Endothelial cell of umbilical vein (primary cell): ENCODE measurements at regions not wholly inside any gene's neighbourhood (a gene's known extent, or its start where the extent isn't known, plus 50 kb on each side); places are given as distances from the start of the nearest gene placed in this dataset.

Source experiments
- BruUV-seq: library from RNA; stranded (reverse); fragments of 400-500 nt; replicated peaks from 2 replicates; lab custom pipeline; 2021; lab: Mats Ljungman, UMichigan
- CTCF ChIA-PET: fragments of 300-600, 350-600 bp; sonication (Branson Sonifier 250); formaldehyde crosslinking; loops from one replicate; lab custom pipeline; 2021; ENCODE audit warnings: antibody characterized with exemption, inconsistent platforms; lab: Charles Lee
- POLR2A ChIA-PET: fragments of 300-600, 350-600 bp; sonication (Branson Sonifier 250); formaldehyde crosslinking; loops from one replicate; lab custom pipeline; 2021; ENCODE audit warnings: antibody characterized with exemption, inconsistent platforms; lab: Charles Lee
- DNase-seq: peaks from one replicate; pipeline ENCODE4 v3.0.0-alpha.2; 2011; ENCODE audit warnings: low read depth, low spot score
- FAIRE-seq: peaks from 2 replicates; lab custom pipeline; 2011; peaks lifted over from hg19 to GRCh38; lab: Jason Lieb, UNC
- H2AFZ ChIP-seq: 2 replicates; pipeline ENCODE4 v1.6.0; 2012; ENCODE audit warnings: low read depth, low read length, control low read depth, inconsistent platforms
- H3K27ac ChIP-seq: 2 replicates; pipeline ENCODE4 v1.5.1; 2011; ENCODE audit warnings: low read depth, mild to moderate bottlenecking, control low read depth, low read length, moderate library complexity; ENCODE audit not compliant: insufficient read depth
- H3K27me3 ChIP-seq, 2 experiments: 2 replicates each; pipeline versions ENCODE4 v1.6.0 to v1.6.1; 2011; ENCODE audit warnings: low read length in 2 of 2, mixed read lengths in 1 of 2; ENCODE audit not compliant: control insufficient read depth in 2 of 2, insufficient read depth in 2 of 2
- H3K36me3 ChIP-seq, 2 experiments: 2 replicates in 1 of 2; 3 replicates in 1 of 2; pipeline ENCODE4 v1.5.1; 2011; ENCODE audit warnings: low read length in 2 of 2, mild to moderate bottlenecking in 1 of 2, moderate library complexity in 1 of 2; ENCODE audit not compliant: control insufficient read depth in 2 of 2, insufficient read depth in 2 of 2; ENCODE audit errors: extremely low read depth in 1 of 2
- H3K4me1 ChIP-seq: 3 replicates; pipeline ENCODE4 v1.5.1; 2011; ENCODE audit warnings: mild to moderate bottlenecking, low read length; ENCODE audit not compliant: control insufficient read depth, insufficient read depth; ENCODE audit errors: extremely low read depth
- H3K4me2 ChIP-seq: 2 replicates; pipeline ENCODE4 v1.6.1; 2011; ENCODE audit warnings: low read length, control low read depth, mixed read lengths; ENCODE audit not compliant: insufficient read depth
- H3K4me3 ChIP-seq, 3 experiments: fragments of 200-600 bp in 1 of 3; sonication (generic), shearing (Covaris generic) in 1 of 3; replicated peaks in 1 of 3; 2 replicates each; pipeline ENCODE4 v1.5.1; 2011 to 2016; ENCODE audit warnings: control low read depth in 3 of 3, low read length in 3 of 3, mild to moderate bottlenecking in 2 of 3, inconsistent platforms in 1 of 3, low read depth in 1 of 3, moderate library complexity in 1 of 3; ENCODE audit not compliant: insufficient read depth in 1 of 3
- H3K79me2 ChIP-seq: 2 replicates; pipeline ENCODE4 v1.6.0; 2012; ENCODE audit warnings: low read length, inconsistent platforms; ENCODE audit not compliant: control insufficient read depth, insufficient read depth
- H3K9ac ChIP-seq: replicated peaks from 2 replicates; pipeline ENCODE3; 2011; ENCODE audit warnings: low read length, control low read depth; ENCODE audit not compliant: insufficient read depth; ENCODE audit errors: extremely low read depth
- H3K9me1 ChIP-seq: replicated peaks from 3 replicates; pipeline ENCODE4 v1.6.0; 2011; ENCODE audit warnings: mild to moderate bottlenecking, low read length; ENCODE audit not compliant: control insufficient read depth, insufficient read depth; ENCODE audit errors: extremely low read depth
- H3K9me3 ChIP-seq: replicated peaks from 2 replicates; pipeline ENCODE4 v1.5.1; 2012; ENCODE audit warnings: low read length, inconsistent platforms; ENCODE audit not compliant: control insufficient read depth, insufficient read depth
- H4K20me1 ChIP-seq: replicated peaks from 2 replicates; pipeline ENCODE3; 2011; ENCODE audit warnings: mild to moderate bottlenecking, low read length; ENCODE audit not compliant: control insufficient read depth, insufficient read depth; ENCODE audit errors: extremely low read depth
- EZH2 ChIP-seq: IDR thresholded peaks from 2 replicates; pipeline ENCODE4 v1.6.1; 2012; ENCODE audit warnings: borderline replicate concordance, low read depth, mild to moderate bottlenecking, moderate library complexity, low read length, inconsistent platforms; ENCODE audit not compliant: severe bottlenecking
- FOS ChIP-seq: IDR thresholded peaks from 2 replicates; pipeline ENCODE4 v1.6.1; 2011; ENCODE audit warnings: mild to moderate bottlenecking, low read length, moderate library complexity, borderline replicate concordance; ENCODE audit not compliant: insufficient read depth
- GATA2 ChIP-seq: IDR thresholded peaks from 2 replicates; pipeline ENCODE4 v1.7.0; 2011; ENCODE audit warnings: low read depth, mild to moderate bottlenecking, moderate library complexity, mixed read lengths, low read length; ENCODE audit not compliant: insufficient read length, insufficient read depth
- JUN ChIP-seq: IDR thresholded peaks from 2 replicates; pipeline ENCODE4 v1.6.1; 2011; ENCODE audit warnings: borderline replicate concordance, low read depth; ENCODE audit not compliant: insufficient read length, insufficient read depth
- MYC ChIP-seq: IDR thresholded peaks from one replicate; pipeline ENCODE4 v1.6.1; 2011; ENCODE audit warnings: mild to moderate bottlenecking, low read depth, low read length
- POLR2A ChIP-seq: IDR thresholded peaks from 2 replicates; pipeline ENCODE4 v1.6.1; 2012; ENCODE audit warnings: low read depth, mild to moderate bottlenecking, control low read depth, low read length
- POLR2AphosphoS5 ChIP-seq: IDR thresholded peaks from 2 replicates; pipeline ENCODE4 v1.6.1; 2012; ENCODE audit warnings: low read depth, mild to moderate bottlenecking, control low read depth, low read length, moderate library complexity; ENCODE audit not compliant: insufficient read depth
- dilution Hi-C: fragments of 300-500 bp; cut with MboI; formaldehyde crosslinking; loops from one replicate; pipeline ENCODE4 v1.15.0; 2019; ENCODE audit warnings: low sequenced_read_pairs; ENCODE audit not compliant: extremely low pct_ligation_motif_present
- intact Hi-C: fragments of 100-400 bp; cut with micrococcal nuclease; formaldehyde crosslinking; loops from one replicate; pipeline ENCODE4 v1.10.0; 2022
- TF ChIP-seq, protein P1 (sequence below), 2 donors: IDR thresholded peaks; 1 replicate in 1 of 2; 2 replicates in 1 of 2; pipeline ENCODE4 v1.5.1; 2011; ENCODE audit warnings: low read length in 2 of 2, mild to moderate bottlenecking in 2 of 2, moderate library complexity in 2 of 2, control low read depth in 1 of 2, inconsistent platforms in 1 of 2, low read depth in 1 of 2; ENCODE audit not compliant: insufficient read depth in 1 of 2; ENCODE audit errors: extremely low read depth in 1 of 2
- TF ChIP-seq, protein P2 (sequence below): IDR thresholded peaks from 2 replicates; pipeline ENCODE4 v1.6.1; 2011; ENCODE audit not compliant: insufficient read depth, insufficient read length

DNA sequence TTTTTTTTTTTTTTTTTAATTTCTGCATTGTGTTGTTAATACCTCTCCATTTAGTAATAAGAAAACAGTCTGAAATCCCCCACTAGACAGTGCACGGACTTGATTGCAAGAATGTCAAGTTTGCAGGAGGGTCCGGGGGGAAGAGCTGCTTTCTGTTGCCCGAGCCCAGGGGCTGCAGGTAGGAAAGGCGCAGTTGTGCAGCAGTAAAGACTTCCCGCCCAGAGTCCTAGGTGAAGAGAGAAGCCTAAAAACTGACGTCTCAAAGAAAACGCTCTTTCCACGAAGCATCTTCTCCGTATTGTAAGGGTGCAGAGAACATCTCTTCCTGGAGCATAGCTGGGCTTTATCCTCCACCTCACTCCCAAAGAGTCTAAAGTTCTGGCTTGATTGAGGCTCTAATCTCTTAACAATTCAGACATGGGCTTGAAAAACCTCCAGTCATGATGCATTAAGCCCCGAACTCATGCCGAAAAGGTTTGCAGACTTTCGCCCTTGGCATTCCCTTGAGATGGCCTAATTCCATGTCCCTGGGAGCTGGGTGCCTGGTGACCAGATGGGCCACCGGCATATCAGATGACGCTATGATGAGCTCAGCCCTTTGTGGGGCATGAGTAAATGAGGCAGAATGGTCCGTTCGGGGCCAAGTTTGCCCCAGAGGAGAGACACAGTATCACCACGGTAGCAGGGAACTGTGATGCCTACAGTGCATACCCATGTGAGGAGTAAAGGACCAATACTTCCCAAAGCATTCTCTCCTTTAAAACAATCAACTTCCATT is 436.2 kb upstream of the ZFHX3 start:
- Histone ChIP-seq H3K79me2 (no peaks in the 10 kb centered on the region), H3K9me3 (peaks cover 2% of the 10 kb centered on the region), H3K4me2 (no peak overlapping the region), H3K4me1 (no peaks in the 10 kb centered on the region), H3K27me3 (no peaks in the 10 kb centered on the region), H3K9me1 (no peaks in the 10 kb centered on the region), H3K4me3 (no peak overlapping the region), H3K36me3 (no peaks in the 10 kb centered on the region), H3K27ac (no peak overlapping the region), H4K20me1 (no peaks in the 10 kb centered on the region), H3K9ac (no peak overlapping the region), H2AFZ (no peak overlapping the region)
- CTCF ChIA-PET = no interaction called here
- POLR2A ChIA-PET = no interaction called here
- DNase-seq (no peak), FAIRE-seq (no peak)
- intact Hi-C loops (no loop called here), dilution Hi-C loops (no loop called here)
- TF ChIP-seq MYC = no peak
- no peak for TF ChIP-seq EZH2
- no peak for TF ChIP-seq POLR2AphosphoS5
- TF ChIP-seq, protein P1, sequence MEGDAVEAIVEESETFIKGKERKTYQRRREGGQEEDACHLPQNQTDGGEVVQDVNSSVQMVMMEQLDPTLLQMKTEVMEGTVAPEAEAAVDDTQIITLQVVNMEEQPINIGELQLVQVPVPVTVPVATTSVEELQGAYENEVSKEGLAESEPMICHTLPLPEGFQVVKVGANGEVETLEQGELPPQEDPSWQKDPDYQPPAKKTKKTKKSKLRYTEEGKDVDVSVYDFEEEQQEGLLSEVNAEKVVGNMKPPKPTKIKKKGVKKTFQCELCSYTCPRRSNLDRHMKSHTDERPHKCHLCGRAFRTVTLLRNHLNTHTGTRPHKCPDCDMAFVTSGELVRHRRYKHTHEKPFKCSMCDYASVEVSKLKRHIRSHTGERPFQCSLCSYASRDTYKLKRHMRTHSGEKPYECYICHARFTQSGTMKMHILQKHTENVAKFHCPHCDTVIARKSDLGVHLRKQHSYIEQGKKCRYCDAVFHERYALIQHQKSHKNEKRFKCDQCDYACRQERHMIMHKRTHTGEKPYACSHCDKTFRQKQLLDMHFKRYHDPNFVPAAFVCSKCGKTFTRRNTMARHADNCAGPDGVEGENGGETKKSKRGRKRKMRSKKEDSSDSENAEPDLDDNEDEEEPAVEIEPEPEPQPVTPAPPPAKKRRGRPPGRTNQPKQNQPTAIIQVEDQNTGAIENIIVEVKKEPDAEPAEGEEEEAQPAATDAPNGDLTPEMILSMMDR (IDR thresholded peaks at IDR 0.05; ENCODE audit: extremely low read depth in 1 of 2, insufficient read depth in 1 of 2, low read depth in 1 of 2, low read length in 2 of 2) = no peak
- no peak for TF ChIP-seq FOS
- TF ChIP-seq GATA2 = no peak
- no peak for TF ChIP-seq POLR2A
- no peak for TF ChIP-seq JUN
- TF ChIP-seq, protein P2, sequence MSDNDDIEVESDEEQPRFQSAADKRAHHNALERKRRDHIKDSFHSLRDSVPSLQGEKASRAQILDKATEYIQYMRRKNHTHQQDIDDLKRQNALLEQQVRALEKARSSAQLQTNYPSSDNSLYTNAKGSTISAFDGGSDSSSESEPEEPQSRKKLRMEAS = no peak
- BruUV-seq = no TSS peak
